Limb (tissue), 2 donors: ENCODE measurements at regions not wholly inside any gene's neighbourhood (a gene's known extent, or its start where the extent isn't known, plus 50 kb on each side); places are given as distances from the start of the nearest gene placed in this dataset.

Experiments used
- DNase-seq, 2 donors: peaks; one replicate each; pipeline ENCODE4 v3.0.0-alpha.2; 2016; ENCODE audit errors: extremely low spot score in 2 of 2

DNA sequence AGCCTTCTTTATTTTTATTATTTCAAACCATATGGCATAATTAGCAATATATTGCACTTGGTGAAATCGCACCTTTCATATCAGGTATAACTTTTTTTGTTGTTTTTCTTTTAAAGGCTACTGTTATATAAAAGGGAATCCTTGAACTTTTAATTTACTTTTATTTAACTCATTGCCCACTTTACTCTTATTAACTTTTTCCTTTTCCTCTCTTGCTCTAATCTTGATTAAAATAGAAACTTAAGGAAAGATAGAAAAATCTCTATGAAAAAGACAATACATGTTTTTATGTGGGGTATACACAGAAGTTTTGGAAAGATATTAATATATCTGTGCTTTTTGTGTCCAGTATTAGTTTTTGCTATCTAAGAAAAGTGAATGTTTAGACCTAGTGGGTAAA lies 805.8 kb downstream of the USP25 start:
- DNase-seq, result no peak

- DNase-seq, result no peak
These were observed 806.4 kb downstream of the USP25 start for GRCh38 chr21:16536140-16536539.

DNA sequence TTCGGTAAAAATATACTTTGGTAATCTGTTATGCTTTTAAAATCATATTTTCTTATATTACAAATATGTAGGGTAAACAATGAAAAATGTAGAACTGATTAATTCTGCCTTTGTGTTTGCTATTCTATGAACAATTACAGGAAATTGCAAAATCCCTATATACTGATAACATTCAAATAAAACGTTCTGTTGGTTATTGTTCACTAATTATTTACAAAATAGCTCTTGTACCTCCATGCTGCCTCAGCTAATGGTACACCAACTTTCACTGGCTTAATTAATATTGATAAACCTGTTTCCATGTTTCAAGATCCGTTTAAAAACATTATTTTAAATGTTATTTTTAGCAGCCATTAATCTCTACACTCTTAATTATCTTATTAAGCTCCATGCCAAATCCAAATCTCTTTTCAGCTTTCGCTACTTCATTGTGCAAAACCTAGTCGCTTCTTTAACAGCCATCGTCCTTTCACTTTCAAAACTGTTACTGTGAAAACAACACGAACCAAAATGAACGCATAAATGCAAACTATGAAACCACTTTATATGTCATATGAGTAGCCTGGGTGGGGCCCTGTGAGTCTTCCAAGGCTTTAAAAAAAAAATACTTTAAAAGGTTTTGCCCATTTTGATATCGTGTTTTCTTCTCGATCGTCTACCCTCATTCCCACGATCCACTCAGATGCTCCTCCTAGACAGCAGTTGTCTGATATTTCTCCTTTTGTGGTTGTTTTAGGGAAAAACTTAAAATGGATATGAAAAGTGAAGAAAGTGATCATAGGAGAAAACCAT lies 807.1 kb downstream of the USP25 start:
- DNase-seq, result no peak

- no peak for DNase-seq
These were observed 807.7 kb downstream of the USP25 start for GRCh38 chr21:16537501-16537900.

- DNase-seq, result no peak
These were observed 808.6 kb downstream of the USP25 start for GRCh38 chr21:16538405-16538804.

- no peak for DNase-seq
These were observed 809.2 kb downstream of the USP25 start for GRCh38 chr21:16538936-16539440.

- no peak for DNase-seq
These were observed 811.4 kb downstream of the USP25 start for GRCh38 chr21:16540966-16541727.

DNA sequence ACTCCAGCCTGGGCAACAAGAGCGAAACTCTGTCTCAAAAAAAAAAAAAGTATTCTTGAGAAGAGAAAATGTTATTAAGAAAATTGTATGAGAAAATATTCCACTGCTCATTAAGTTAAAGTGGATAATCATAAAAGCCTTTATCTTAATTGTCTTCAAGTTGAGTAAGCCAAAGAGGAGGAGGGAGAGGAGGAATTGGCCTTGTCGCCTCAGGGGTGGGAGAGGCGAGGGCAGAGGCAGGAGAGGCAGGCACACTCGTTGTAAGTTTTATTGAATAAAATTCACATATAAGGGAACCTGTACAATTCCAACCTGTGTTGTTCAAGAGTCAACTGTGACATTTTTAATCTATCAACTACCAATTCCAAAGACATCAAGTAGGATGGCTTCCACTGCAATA lies 820.3 kb downstream of the USP25 start:
- DNase-seq, result no peak

GRCh38 chr21:16550917-16551741 lies 821.3 kb downstream of the USP25 start:
- DNase-seq, result no peak

DNA sequence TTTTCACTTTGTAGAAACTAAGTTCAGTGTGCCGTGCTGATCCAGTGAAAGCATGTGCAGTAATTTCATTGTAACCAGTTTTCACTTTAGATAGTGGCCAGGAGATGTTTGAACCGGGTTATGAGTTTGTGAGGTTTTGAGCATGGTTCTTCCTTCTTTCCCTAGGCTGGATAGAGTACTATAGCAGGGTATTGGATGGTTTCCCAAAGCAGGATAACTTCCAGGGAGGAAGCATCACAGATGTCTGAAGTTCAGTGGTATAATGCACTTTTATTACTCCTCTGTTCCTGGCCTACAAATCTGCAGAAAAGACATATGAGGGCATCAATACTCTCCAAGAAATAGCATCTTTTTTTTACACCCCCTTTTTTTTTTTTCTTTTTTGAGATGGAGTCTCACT lies 823.1 kb downstream of the USP25 start:
- DNase-seq, result no peak

GRCh38 chr21:16554503-16554902 lies 824.7 kb downstream of the USP25 start:
- DNase-seq, result no peak

GRCh38 chr21:16563116-16563515 lies 833.3 kb downstream of the USP25 start:
- no peak for DNase-seq

DNA sequence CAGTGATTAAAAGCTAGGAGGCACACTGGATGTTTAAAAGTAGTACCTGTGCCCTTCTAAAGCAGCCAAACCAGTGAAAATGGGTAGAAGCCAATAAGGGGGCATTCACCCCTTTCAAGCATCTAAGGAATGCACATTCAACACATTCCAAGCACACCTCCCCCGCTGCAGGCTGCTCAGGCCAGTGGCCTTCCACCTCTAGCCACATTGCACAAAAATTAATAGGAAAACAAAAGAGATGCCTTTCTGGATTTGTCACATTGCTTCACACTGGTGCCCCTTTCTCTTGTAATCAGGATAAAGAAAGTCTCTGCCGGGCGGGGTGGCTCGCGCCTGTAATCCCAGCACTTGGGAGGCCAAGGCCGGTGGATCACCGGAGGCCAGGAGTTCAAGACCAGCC lies 834.0 kb downstream of the USP25 start:
- no peak for DNase-seq

- no peak for DNase-seq
These were observed 838.5 kb downstream of the USP25 start for GRCh38 chr21:16568244-16568643.

- no peak for DNase-seq
These were observed 838.9 kb downstream of the USP25 start for GRCh38 chr21:16568661-16569060.

DNA sequence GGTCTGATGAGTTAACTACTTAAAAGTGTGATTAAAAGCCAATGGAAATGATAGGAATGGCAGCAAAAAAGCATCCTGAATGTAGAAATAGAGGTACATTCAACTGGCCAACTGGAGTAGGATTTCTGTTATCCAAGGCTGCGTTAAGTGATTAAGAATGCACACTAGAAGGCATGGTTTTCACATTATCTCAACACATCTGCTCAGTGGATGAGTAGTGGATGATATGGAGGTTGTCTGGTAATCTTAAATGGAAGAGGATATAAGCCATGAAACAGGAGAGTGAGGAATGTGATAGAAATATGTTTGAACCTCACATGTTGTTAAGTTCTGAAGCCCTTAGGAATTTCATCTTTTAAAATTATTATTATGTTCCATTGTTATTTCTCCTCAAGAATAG lies 839.9 kb downstream of the USP25 start:
- DNase-seq, result no peak

- DNase-seq, result no peak
These were observed 840.4 kb downstream of the USP25 start for GRCh38 chr21:16570171-16570570.

DNA sequence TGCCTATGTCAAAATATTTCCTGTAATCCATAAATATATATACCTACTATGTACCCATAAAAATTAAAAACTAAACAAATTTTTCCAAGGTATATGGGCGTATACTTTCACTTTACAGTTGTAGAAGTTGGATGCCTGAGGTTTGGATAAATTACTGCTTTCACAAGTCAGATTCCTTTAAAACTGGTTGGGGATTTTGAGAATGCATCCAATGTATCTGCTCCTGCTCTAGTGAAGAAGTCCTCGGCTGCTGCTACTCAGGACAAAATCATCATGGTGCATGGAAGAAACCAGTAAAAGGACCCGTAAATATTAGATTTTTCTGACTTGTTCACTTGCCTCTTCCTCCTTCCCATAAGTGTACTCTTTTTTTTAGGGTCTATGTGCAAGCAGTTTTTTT lies 841.1 kb downstream of the USP25 start:
- no peak for DNase-seq

DNA sequence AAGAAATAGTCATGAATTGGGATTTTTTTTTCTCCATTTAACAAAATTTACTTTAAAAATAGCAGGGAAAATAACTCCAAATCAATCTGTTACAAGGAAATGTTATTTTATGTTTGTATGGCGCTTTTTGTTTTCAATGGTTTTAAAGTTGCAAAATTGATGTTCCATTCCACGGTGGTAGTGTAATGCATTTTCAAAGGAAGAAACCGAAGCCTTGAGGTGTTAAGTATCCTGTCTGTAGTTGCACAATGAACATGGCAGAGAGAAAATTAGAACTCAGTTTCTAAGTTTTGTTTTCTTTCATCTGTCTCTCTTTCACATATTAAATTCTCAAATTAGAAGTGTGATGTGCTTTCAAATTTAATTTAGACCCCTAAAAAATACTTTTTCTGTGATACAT lies 841.8 kb downstream of the USP25 start:
- no peak for DNase-seq

- DNase-seq, result no peak
These were observed 842.2 kb downstream of the USP25 start for GRCh38 chr21:16572032-16572431.

DNA sequence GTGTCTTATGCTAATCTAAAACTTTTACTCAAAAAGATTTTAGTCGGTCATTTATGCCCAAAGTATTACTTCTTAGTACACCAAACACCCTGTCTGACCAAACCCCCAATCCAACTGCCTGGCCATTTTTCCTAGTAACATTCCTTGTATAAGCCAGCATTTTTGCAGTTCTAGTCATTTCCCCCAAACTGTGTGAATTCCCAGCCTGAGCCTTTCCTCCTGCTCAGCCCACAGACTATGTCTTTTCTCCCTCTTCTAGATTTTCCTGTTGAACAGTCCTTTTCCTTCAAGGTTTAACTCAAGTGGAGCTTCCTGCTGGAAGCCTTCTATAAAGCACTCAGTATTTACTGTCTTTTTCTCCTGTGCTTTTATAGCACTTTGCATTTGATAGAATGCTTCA lies 843.8 kb downstream of the USP25 start:
- DNase-seq, result no peak

- DNase-seq, result no peak
These were observed 848.2 kb downstream of the USP25 start for GRCh38 chr21:16577975-16578374.
